GM10248 (cell line): ENCODE measurements at regions not wholly inside any gene's neighbourhood (a gene's known extent, or its start where the extent isn't known, plus 50 kb on each side); places are given as distances from the start of the nearest gene placed in this dataset.
"Not testable (repeated sequence)": the region's sequence is repeated elsewhere in the genome, so short reads cannot be mapped to it uniquely, and the experiment has no call there.

Experiments
- CTCF ChIA-PET: fragments of 300-600 bp; sonication (Branson Sonifier 250); formaldehyde crosslinking; extraction: SDS; loops from one replicate; lab custom pipeline; 2021; ENCODE audit warnings: antibody characterized with exemption; lab: Yijun Ruan, JAX
- POLR2A ChIA-PET: fragments of 350-650 bp; sonication (Branson Sonifier 250); formaldehyde crosslinking; extraction: SDS; loops from one replicate; lab custom pipeline; 2020; ENCODE audit warnings: antibody characterized with exemption; lab: Yijun Ruan, JAX
- DNase-seq: peaks from one replicate; pipeline ENCODE4 v3.0.0; 2012; ENCODE audit errors: extremely low spot score
- TF ChIP-seq, protein P1 (sequence below): IDR thresholded peaks from 2 replicates; pipeline ENCODE4 v1.5.1; 2012; ENCODE audit warnings: mild to moderate bottlenecking, low read depth; ENCODE audit errors: extremely low read depth, missing control alignments, control extremely low read depth

DNA sequence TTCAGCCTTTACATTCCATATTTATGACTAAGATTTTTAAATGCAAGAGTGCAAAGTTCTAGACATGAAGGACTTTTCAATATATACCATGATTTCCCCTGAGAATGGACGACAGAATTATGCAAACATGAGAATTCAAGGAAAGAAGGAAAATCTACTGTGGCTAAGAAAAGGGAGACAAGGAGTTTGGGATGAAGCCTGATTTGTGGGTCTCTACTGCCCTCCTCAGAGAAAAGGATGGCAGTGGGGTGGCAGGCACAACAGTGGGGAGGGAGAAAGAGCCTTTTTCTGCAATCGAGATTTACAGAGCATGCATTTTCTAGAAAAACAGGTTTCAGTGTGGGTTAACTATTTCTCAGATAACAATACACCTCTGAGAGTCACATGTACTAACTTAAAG is 466.9 kb upstream of the NRSN1 start:
- POLR2A ChIA-PET, result no interaction called here
- CTCF ChIA-PET, result no interaction called here

DNA sequence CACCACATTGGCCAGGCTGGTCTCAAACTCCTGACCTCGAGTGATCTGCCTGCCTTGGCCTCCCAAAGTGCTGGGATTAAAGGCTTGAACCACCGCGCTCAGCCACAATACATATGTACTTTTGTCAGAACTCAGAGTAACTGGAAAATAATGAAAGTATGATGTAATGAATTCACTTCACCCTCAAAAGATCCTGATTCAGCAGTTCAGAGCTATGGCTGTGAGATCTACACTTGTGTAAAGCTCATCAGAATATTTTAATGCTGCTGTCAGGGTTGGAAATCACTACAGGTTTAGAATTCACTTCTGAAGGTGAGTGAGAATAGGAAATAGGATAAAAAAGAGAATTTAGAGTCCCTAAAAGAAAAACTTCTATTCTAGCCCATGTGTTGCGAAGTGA is 464.5 kb upstream of the NRSN1 start:
- TF ChIP-seq, protein P1, sequence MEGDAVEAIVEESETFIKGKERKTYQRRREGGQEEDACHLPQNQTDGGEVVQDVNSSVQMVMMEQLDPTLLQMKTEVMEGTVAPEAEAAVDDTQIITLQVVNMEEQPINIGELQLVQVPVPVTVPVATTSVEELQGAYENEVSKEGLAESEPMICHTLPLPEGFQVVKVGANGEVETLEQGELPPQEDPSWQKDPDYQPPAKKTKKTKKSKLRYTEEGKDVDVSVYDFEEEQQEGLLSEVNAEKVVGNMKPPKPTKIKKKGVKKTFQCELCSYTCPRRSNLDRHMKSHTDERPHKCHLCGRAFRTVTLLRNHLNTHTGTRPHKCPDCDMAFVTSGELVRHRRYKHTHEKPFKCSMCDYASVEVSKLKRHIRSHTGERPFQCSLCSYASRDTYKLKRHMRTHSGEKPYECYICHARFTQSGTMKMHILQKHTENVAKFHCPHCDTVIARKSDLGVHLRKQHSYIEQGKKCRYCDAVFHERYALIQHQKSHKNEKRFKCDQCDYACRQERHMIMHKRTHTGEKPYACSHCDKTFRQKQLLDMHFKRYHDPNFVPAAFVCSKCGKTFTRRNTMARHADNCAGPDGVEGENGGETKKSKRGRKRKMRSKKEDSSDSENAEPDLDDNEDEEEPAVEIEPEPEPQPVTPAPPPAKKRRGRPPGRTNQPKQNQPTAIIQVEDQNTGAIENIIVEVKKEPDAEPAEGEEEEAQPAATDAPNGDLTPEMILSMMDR, result no peak
- POLR2A ChIA-PET, result no interaction called here
- no peak for DNase-seq
- CTCF ChIA-PET, result no interaction called here

More for the DNA sequence above, 466.9 kb upstream of the NRSN1 start:
- TF ChIP-seq, protein P1, result no peak
- DNase-seq, result no peak

DNA sequence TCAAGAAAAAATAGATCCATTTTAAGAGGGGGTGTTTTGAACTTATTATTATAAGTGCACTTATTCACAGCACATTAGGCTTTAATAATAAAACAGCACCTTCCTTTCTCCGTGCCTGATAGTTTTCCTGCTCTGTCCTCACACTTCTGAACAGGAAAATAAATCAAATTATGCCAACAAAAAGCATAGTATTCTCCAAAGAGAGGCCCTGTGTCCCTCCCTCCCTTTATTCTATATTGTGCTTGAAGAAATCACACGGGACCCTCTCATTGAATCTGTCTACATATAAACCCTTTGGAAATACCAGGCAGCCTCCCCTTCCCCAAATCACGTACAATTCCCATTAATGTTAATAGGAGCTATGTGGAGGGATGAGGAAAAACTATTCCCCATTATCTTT is 462.9 kb upstream of the NRSN1 start:
- ChIA-PET POLR2A (no interaction called here), CTCF (no interaction called here)
- TF ChIP-seq, protein P1, result no peak
- no peak for DNase-seq

DNA sequence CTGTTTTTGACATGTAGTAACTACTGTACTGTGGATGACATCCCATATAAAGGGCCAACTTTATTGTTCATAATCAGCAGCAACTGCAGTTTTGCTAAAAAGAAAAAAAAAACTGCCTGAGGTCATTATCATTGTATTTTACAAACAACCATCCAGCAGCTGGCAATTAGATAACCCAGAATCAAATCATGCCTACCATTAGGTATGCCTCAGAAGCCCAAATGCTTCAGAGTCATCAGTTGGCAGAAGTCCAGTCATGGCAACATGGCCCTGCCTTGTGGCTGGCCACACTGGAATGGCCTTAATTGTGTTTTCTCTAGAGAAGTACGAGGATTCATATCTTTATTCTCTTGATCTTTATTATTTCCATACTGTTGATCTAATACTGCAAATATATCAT is 462.4 kb upstream of the NRSN1 start:
- DNase-seq, result no peak
- ChIA-PET CTCF (no interaction called here), POLR2A (no interaction called here)
- TF ChIP-seq, protein P1, result no peak

DNA sequence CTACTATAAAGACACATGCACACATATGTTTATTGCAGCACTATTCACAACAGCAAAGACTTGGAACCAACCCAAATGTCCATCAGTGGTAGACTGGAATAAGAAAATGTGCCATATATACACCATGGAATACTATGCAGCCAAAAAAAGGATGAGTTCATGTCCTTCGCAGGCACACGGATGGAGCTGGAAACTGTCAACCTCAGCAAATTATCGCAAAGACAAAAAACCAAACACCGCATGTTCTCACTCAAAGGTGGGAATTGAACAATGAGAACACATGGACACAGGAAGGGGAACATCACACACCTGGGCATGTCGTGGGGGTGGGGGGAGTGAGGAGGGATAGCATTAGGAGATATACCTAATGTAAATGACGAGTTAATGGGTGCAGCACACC is 460.1 kb upstream of the NRSN1 start:
- POLR2A ChIA-PET, DNase-seq, CTCF ChIA-PET: not testable (repeated sequence)

DNA sequence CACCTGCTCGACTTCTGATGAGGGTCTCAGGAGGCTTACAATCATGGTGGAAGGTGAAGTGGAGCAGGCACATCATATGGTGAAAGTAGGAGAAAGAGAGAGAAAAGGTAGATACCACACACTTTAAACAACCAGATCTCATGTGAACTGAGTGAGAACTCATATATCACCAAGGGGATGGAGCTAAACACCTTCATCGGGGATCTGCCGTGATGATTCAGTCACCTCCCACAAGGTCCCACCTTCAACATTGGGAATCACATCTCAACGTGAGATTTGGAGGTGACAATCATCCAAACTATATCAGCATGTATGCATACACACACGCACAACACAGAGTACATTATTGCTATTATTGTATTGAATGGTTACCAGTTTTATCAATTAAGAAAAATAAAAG is 453.3 kb upstream of the NRSN1 start:
- DNase-seq, result no peak
- POLR2A ChIA-PET, result no interaction called here
- CTCF ChIA-PET, result interaction anchor here (1.2 kb wide), 1 partner anchor 22 kb away, joined by 3 read pairs; no protein-coding TSS in a partner anchor
- TF ChIP-seq, protein P1, result no peak

DNA sequence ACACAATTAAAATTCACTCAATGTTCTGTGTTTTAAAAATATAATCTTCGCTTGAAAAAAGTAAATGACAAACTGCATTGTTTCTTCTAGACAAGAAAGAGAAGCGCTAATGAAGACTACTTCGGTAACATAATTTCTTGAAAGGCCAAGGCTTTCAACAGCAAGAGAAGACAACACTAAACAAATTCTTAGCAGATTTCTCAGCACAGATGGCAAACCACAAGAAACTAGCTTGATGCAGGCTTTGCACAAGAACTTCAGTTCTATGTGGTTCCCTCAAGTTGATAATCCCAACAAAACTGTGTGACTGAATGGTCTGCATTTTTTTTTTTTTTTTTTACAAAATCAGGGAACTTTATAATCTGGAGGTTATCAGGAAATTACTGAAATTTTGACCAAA is 447.4 kb upstream of the NRSN1 start:
- ChIA-PET POLR2A (no interaction called here), CTCF (no interaction called here)
- DNase-seq, result no peak
- TF ChIP-seq, protein P1, result no peak
